ENCODE measurements at regions not wholly inside any gene's neighbourhood (a gene's known extent, or its start where the extent isn't known, plus 50 kb on each side); places are given as distances from the start of the nearest gene placed in this dataset.
"Not testable (repeated sequence)": the region's sequence is repeated elsewhere in the genome, so short reads cannot be mapped to it uniquely, and the experiment has no call there.

- DNase-seq: no peak
Observed at GRCh38 chr14:89078021-89078795, 253.8 kb downstream of the TTC8 start.

- no peak for DNase-seq
Observed at GRCh38 chr14:89085231-89085731, 260.8 kb downstream of the TTC8 start.

DNA sequence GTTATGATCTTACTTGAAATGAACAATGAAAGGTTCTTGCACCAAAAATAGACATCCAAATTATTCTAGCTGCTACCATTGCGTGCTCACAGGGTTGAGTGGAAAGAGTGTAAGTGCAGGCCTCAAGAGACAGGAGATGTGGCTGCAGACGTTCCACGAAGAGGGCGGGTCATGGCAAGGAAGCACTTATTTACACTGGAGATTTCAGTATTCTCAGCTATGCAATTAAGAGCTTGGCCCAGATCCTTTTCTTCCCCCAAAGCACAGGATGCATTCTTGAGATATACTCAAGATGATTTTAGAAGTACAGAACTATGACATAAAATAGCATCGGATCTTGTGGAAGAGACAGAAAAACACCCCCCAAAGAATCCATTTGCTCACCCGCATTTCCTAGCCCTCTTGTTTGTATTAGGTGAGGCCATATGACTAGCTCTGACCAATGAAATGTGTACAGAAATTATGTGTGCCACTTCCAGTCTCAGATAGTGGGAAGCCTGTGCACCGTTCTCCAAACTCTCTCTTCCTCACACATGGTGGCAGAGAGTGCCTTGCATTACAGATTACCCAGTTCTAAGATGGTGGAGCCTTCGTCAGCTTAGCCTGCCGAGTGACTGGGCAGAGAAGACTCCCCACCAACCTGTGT is 261.4 kb downstream of the TTC8 start:
- no peak for DNase-seq

GRCh38 chr14:89088530-89088929 is 264.1 kb downstream of the TTC8 start:
- no peak for DNase-seq

DNA sequence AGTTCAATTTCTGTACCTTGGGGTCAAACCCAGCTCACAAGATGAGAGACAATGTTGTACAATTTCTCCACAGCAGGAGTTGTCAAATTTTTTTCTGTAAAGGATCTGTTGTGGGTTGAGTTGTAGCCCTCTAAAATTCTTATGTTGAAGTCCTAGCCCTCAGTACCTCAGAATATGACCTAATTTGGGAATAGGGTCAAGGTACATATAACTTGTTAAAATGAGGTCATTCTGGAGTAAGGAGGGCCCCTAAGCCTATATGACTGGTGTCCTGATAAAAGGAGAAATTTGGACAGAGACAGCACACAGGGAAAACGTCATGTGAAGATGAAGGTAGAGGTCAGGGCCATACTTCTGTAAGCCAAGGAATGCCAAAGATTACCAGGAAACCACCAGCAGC is 264.9 kb downstream of the TTC8 start:
- no peak for DNase-seq

DNA sequence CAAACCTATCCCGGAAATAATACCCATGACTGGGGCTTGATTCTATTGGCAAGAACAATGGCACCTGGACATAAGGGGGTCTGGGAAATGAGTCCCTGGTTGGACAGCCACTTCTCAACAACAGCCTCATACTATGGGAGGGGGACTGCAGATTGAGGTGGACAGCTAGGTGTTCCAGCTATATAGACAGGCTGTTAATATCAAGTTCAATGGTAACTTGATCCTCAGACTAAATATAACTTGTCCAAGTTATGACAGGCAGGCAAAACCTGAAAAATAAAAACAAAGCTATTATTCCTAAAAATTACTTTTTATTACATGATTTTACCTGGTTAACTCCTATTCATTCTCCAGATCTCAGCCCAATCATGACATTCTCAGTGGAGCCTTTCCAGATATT is 267.3 kb downstream of the TTC8 start:
- no peak for DNase-seq

- DNase-seq: no peak
Observed at GRCh38 chr14:89093083-89093730, 268.8 kb downstream of the TTC8 start.

- DNase-seq: no peak
Observed at GRCh38 chr14:89095036-89095435, 270.6 kb downstream of the TTC8 start.

GRCh38 chr14:89096946-89097345 is 272.5 kb downstream of the TTC8 start:
- no peak for DNase-seq

- DNase-seq: no peak
Observed at GRCh38 chr14:89098254-89098653, 273.8 kb downstream of the TTC8 start.

GRCh38 chr14:89104171-89104817 is 279.8 kb downstream of the TTC8 start:
- DNase-seq: peak; percentile 4

GRCh38 chr14:89104861-89105260 is 280.4 kb downstream of the TTC8 start:
- not testable (repeated sequence) for DNase-seq

All from DMS53 (cell line).